H1 (cell line): ENCODE measurements at regions not wholly inside any gene's neighbourhood (a gene's known extent, or its start where the extent isn't known, plus 50 kb on each side); places are given as distances from the start of the nearest gene placed in this dataset.

Experiments
- CTCF ChIA-PET: fragments of 300-600 bp; sonication (Branson Sonifier 250); formaldehyde crosslinking; loops from one replicate; lab custom pipeline; 2021; ENCODE audit not compliant: partially characterized antibody; lab: Charles Lee
- POLR2A ChIA-PET: fragments of 300-600 bp; sonication (Branson Sonifier 250); formaldehyde crosslinking; loops from one replicate; lab custom pipeline; 2021; ENCODE audit warnings: inconsistent platforms; ENCODE audit not compliant: partially characterized antibody; lab: Charles Lee
- DNase-seq, 2 experiments: peaks; one replicate each; pipeline versions ENCODE4 v3.0.0 to v3.0.0-alpha.2; 2010 to 2022; ENCODE audit warnings: low spot score in 2 of 2, low read depth in 1 of 2, mixed read lengths in 1 of 2
- FAIRE-seq: peaks from 2 replicates; lab custom pipeline; 2011; peaks lifted over from hg19 to GRCh38; lab: Jason Lieb, UNC
- H2AFZ ChIP-seq: 2 replicates; pipeline ENCODE4 v1.8.1; 2012; ENCODE audit warnings: low read length, inconsistent platforms
- H2AK5ac ChIP-seq: 2 replicates; pipeline ENCODE4 v1.6.1; 2013; ENCODE audit warnings: low read depth, low read length
- H2BK120ac ChIP-seq: replicated peaks from 2 replicates; pipeline ENCODE3; 2013; ENCODE audit warnings: low read depth, low read length, inconsistent platforms
- H2BK12ac ChIP-seq: 2 replicates; pipeline ENCODE4 v1.6.1; 2013; ENCODE audit warnings: low read depth, low read length
- H2BK15ac ChIP-seq: 2 replicates; pipeline ENCODE4 v1.6.1; 2013; ENCODE audit warnings: low read length
- H2BK20ac ChIP-seq: 2 replicates; pipeline ENCODE4 v1.6.1; 2013; ENCODE audit warnings: low read length
- H2BK5ac ChIP-seq: 2 replicates; pipeline ENCODE4 v1.6.1; 2013; ENCODE audit warnings: low read depth, low read length
- H3K14ac ChIP-seq: 2 replicates; pipeline ENCODE4 v1.6.1; 2013; ENCODE audit warnings: inconsistent platforms; ENCODE audit not compliant: insufficient read length
- H3K18ac ChIP-seq: 2 replicates; pipeline ENCODE4 v1.6.1; 2013; ENCODE audit warnings: low read length; ENCODE audit errors: extremely low read depth
- H3K23ac ChIP-seq: 2 replicates; pipeline ENCODE4 v1.6.1; 2013; ENCODE audit warnings: inconsistent platforms; ENCODE audit not compliant: insufficient read length
- H3K23me2 ChIP-seq: 2 replicates; pipeline ENCODE4 v1.6.1; 2013; ENCODE audit warnings: low read depth, low read length
- H3K27ac ChIP-seq: 2 replicates; pipeline ENCODE4 v1.6.1; 2011; ENCODE audit warnings: low read depth, low read length, inconsistent platforms
- H3K27me3 ChIP-seq, 4 experiments: replicated peaks in 1 of 4; 1 replicate in 1 of 4; 2 replicates in 3 of 4; pipeline versions ENCODE4 v1.6.1 to v1.8.1; 2011 to 2013; ENCODE audit warnings: low read length in 3 of 4, mild to moderate bottlenecking in 3 of 4, inconsistent platforms in 2 of 4, mixed read lengths in 2 of 4, moderate library complexity in 1 of 4; ENCODE audit not compliant: control insufficient read depth in 3 of 4, insufficient read depth in 3 of 4; ENCODE audit errors: extremely low read depth in 1 of 4
- H3K36me3 ChIP-seq, 4 experiments: 2 replicates each; pipeline versions ENCODE4 v1.6.1 to v1.8.1; 2011 to 2013; ENCODE audit warnings: mild to moderate bottlenecking in 4 of 4, low read length in 3 of 4, moderate library complexity in 2 of 4, control low read depth in 1 of 4, inconsistent platforms in 1 of 4; ENCODE audit not compliant: insufficient read depth in 4 of 4, control insufficient read depth in 2 of 4
- H3K4ac ChIP-seq: replicated peaks from 2 replicates; pipeline ENCODE3; 2013; ENCODE audit warnings: low read length, low read depth, mixed read lengths, inconsistent platforms; ENCODE audit not compliant: insufficient read length
- H3K4me1 ChIP-seq, 4 experiments: replicated peaks in 1 of 4; 1 replicate in 1 of 4; 2 replicates in 3 of 4; pipeline versions ENCODE4 v1.6.1 to v1.8.1; 2011 to 2013; ENCODE audit warnings: low read length in 3 of 4, inconsistent platforms in 2 of 4, mixed read lengths in 1 of 4; ENCODE audit not compliant: insufficient read depth in 4 of 4, control insufficient read depth in 3 of 4
- H3K4me2 ChIP-seq, 2 experiments: 2 replicates each; pipeline versions ENCODE4 v1.6.1 to v1.8.1; 2011 to 2013; ENCODE audit warnings: low read depth in 2 of 2, low read length in 2 of 2, control low read depth in 1 of 2, inconsistent platforms in 1 of 2, mild to moderate bottlenecking in 1 of 2; ENCODE audit not compliant: insufficient read depth in 1 of 2
- H3K4me3 ChIP-seq, 4 experiments: fragments of 200-600, 300-600 bp in 1 of 4; sonication (generic), shearing (Covaris generic), sonication (Bioruptor Twin) in 1 of 4; 2 replicates each; pipeline versions ENCODE4 v1.5.1 to v1.8.1; 2011 to 2016; ENCODE audit warnings: low read length in 4 of 4, low read depth in 3 of 4, control low read depth in 2 of 4, inconsistent platforms in 2 of 4, mild to moderate bottlenecking in 2 of 4, mixed read lengths in 1 of 4, moderate library complexity in 1 of 4; ENCODE audit not compliant: insufficient read depth in 2 of 4; ENCODE audit errors: extremely low read depth in 1 of 4
- H3K56ac ChIP-seq: replicated peaks from 2 replicates; pipeline ENCODE3; 2013; ENCODE audit warnings: low read depth, mild to moderate bottlenecking, mixed read lengths, low read length, inconsistent platforms; ENCODE audit not compliant: insufficient read length
- H3K79me1 ChIP-seq: 2 replicates; pipeline ENCODE4 v1.6.1; 2013; ENCODE audit warnings: low read depth, low read length, control low read depth
- H3K79me2 ChIP-seq, 2 experiments: 2 replicates each; pipeline versions ENCODE4 v1.6.1 to v1.8.1; 2012 to 2013; ENCODE audit warnings: low read length in 2 of 2, mild to moderate bottlenecking in 2 of 2, inconsistent platforms in 1 of 2; ENCODE audit not compliant: insufficient read depth in 2 of 2, control insufficient read depth in 1 of 2
- H3K9ac ChIP-seq, 4 experiments: replicated peaks in 1 of 4; 1 replicate in 1 of 4; 2 replicates in 3 of 4; pipeline versions ENCODE4 v1.6.1 to v1.8.1; 2011 to 2013; ENCODE audit warnings: low read depth in 3 of 4, low read length in 3 of 4, control low read depth in 2 of 4, mild to moderate bottlenecking in 2 of 4, moderate library complexity in 2 of 4, inconsistent platforms in 1 of 4; ENCODE audit errors: extremely low read depth in 1 of 4
- H3K9me3 ChIP-seq, 2 experiments: 2 replicates each; pipeline versions ENCODE4 v1.6.1 to v1.8.1; 2012 to 2013; ENCODE audit warnings: mild to moderate bottlenecking in 2 of 2, moderate library complexity in 2 of 2, control low read depth in 1 of 2, inconsistent platforms in 1 of 2, low read depth in 1 of 2, low read length in 1 of 2, mixed read lengths in 1 of 2; ENCODE audit not compliant: insufficient read depth in 2 of 2
- H4K20me1 ChIP-seq, 2 experiments: replicated peaks in 1 of 2; 2 replicates each; pipeline versions ENCODE3 to v1.8.1; 2011 to 2013; ENCODE audit warnings: inconsistent platforms in 2 of 2, low read length in 2 of 2, mild to moderate bottlenecking in 1 of 2; ENCODE audit not compliant: insufficient read depth in 2 of 2, control insufficient read depth in 1 of 2
- H4K5ac ChIP-seq: 2 replicates; pipeline ENCODE4 v1.6.1; 2013; ENCODE audit warnings: low read length, low read depth, mixed read lengths, inconsistent platforms; ENCODE audit not compliant: insufficient read length
- H4K8ac ChIP-seq: 2 replicates; pipeline ENCODE4 v1.8.0; 2013; ENCODE audit warnings: mild to moderate bottlenecking, moderate library complexity, low read length, inconsistent platforms; ENCODE audit not compliant: insufficient read depth; ENCODE audit errors: extremely low read depth
- H4K91ac ChIP-seq: replicated peaks from 2 replicates; pipeline ENCODE3; 2013; ENCODE audit warnings: low read length, mixed read lengths, inconsistent platforms; ENCODE audit not compliant: insufficient read length
- CHD1 ChIP-seq: IDR thresholded peaks from 2 replicates; pipeline ENCODE4 v1.6.1; 2012; ENCODE audit warnings: low read depth, low read length, improper control_type of control experiment
- CHD2 ChIP-seq: IDR thresholded peaks from 2 replicates; pipeline ENCODE4 v1.6.1; 2012; ENCODE audit warnings: low read length, improper control_type of control experiment
- GABPA ChIP-seq: IDR thresholded peaks from 2 replicates; pipeline ENCODE4 v1.6.1; 2011; ENCODE audit warnings: mild to moderate bottlenecking, low read length, moderate library complexity, borderline replicate concordance; ENCODE audit not compliant: insufficient read depth
- PHF8 ChIP-seq: fragments of 200-600 bp; sonication (generic); conservative IDR thresholded peaks from 2 replicates; pipeline ENCODE4 v1.7.1; 2012; ENCODE audit warnings: low read depth, mild to moderate bottlenecking, inconsistent platforms, low read length, moderate library complexity
- POLR2A ChIP-seq, 2 experiments: IDR thresholded peaks; 1 replicate in 1 of 2; 2 replicates in 1 of 2; pipeline ENCODE4 v1.6.1; 2011; ENCODE audit warnings: low read depth in 2 of 2, low read length in 2 of 2, mild to moderate bottlenecking in 2 of 2; ENCODE audit errors: control extremely low read depth in 1 of 2
- TAF1 ChIP-seq: IDR thresholded peaks from 2 replicates; pipeline ENCODE4 v1.6.1; 2011; ENCODE audit warnings: mild to moderate bottlenecking, low read depth, low read length
- WGBS, 2 experiments: shearing (Covaris generic) in 1 of 2; methylation state at CpG; one replicate each; pipeline versions ENCODE4 v1.1.6 to v1.1.7; 2013 to 2015; ENCODE audit warnings: low lambda C conversion rate in 2 of 2, mixed read lengths in 2 of 2, inconsistent platforms in 1 of 2, low coverage in 1 of 2, missing lambda C conversion rate in 1 of 2; ENCODE audit not compliant: insufficient replicate concordance in 2 of 2, insufficient coverage in 1 of 2, insufficient read length in 1 of 2; ENCODE audit errors: extremely low coverage in 1 of 2, missing lambda C conversion rate in 1 of 2; 5-methylcytosine and 5-hydroxymethylcytosine counted together

DNA sequence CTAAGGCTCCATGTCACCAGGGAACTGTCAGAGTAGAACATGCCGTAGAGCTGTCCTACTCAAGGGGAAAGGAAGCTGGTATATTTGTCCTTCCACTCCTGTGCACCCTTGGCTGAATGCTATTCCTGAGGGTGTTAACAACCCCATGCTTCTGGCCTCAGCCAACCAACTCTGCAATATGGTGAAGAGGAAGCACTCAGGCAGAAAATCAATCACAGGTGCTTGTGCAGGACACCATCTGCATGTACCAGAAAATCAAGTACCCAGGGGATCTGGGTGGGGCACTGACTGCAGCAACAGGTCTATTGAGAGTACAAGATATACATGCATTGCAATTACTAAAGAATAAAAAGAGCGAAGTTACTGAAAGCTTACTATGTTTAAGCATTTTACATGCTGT lies 51.4 kb upstream of the NEK6 start:
- Histone ChIP-seq H3K79me1 (no peaks in the 10 kb centered on the region), H2BK15ac (no peak overlapping the region), H3K4ac (no peak overlapping the region), H3K23me2 (no peaks in the 10 kb centered on the region), H3K9ac (no peak overlapping the region), H4K5ac (no peak overlapping the region), H3K4me2 (no peak overlapping the region), H3K36me3 (no peaks in the 10 kb centered on the region), H4K8ac (no peak overlapping the region), H2BK120ac (no peak overlapping the region), H3K27me3 (no peaks in the 10 kb centered on the region), H3K14ac (no peak overlapping the region), H4K91ac (no peak overlapping the region), H3K9me3 (0 out of 4 replicates have a peak, but pooled peaks cover 0 to 2% of the 10 kb centered on the region in 2 experiments), H3K18ac (no peak overlapping the region), H4K20me1 (no peaks in the 10 kb centered on the region), H2BK12ac (no peak overlapping the region), H2AFZ (no peak overlapping the region), H3K56ac (no peak overlapping the region), H3K4me1 (peaks cover 0 to 4% (median under 1%) of the 10 kb centered on the region in 4 experiments; a peak in 3 of 7 replicates), H3K23ac (no peak overlapping the region), H3K79me2 (no peaks in the 10 kb centered on the region), H2BK5ac (no peak overlapping the region), H3K27ac (no peak overlapping the region), H2BK20ac (no peak overlapping the region), H2AK5ac (no peak overlapping the region), H3K4me3 (no peak overlapping the region)
- FAIRE-seq (no peak), DNase-seq (no peak)
- 90% methylated on average over 2 of the region's 2 CpGs; no CpG with 5 or more reads in 1 of the 2 experiments for WGBS, 2 experiments
- ChIA-PET POLR2A (no interaction called here), CTCF (interaction anchor here (1.0 to 1.5 kb wide), 2 partner anchors 18 to 80 kb away, joined by 3 read pairs; no protein-coding TSS in a partner anchor)
- TF ChIP-seq GABPA, result no peak
- no peak for TF ChIP-seq POLR2A (IDR thresholded peaks at IDR 0.05; ENCODE audit: control extremely low read depth in 1 of 2, low read depth in 2 of 2, low read length in 2 of 2)
- TF ChIP-seq PHF8, result no peak
- no peak for TF ChIP-seq CHD2
- no peak for TF ChIP-seq TAF1
- no peak for TF ChIP-seq CHD1
